ENCODE measurements at regions not wholly inside any gene's neighbourhood (a gene's known extent, or its start where the extent isn't known, plus 50 kb on each side); places are given as distances from the start of the nearest gene placed in this dataset.

DNA sequence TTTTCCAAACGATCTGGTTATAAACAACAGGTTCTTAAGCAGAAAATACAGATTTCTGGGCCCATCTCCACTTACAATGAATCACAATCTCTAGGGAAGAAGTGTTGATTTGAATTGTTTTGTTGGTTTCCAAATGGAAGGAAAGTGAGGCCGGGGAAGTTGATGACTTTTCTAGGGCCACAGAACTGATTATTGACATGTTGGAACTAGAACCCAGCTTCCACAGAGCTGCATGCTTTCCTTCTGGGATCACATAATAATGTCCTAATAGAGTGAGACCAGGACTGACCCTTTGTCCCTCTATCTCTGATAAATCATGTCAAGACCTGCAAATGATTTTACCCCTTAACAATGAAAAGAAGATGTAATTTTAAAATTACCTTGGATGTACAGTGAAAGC is 332.2 kb downstream of the OSR1 start:
- no peak for TF ChIP-seq POLR2A (IDR thresholded peaks at IDR 0.05)
- TF ChIP-seq, protein P1, sequence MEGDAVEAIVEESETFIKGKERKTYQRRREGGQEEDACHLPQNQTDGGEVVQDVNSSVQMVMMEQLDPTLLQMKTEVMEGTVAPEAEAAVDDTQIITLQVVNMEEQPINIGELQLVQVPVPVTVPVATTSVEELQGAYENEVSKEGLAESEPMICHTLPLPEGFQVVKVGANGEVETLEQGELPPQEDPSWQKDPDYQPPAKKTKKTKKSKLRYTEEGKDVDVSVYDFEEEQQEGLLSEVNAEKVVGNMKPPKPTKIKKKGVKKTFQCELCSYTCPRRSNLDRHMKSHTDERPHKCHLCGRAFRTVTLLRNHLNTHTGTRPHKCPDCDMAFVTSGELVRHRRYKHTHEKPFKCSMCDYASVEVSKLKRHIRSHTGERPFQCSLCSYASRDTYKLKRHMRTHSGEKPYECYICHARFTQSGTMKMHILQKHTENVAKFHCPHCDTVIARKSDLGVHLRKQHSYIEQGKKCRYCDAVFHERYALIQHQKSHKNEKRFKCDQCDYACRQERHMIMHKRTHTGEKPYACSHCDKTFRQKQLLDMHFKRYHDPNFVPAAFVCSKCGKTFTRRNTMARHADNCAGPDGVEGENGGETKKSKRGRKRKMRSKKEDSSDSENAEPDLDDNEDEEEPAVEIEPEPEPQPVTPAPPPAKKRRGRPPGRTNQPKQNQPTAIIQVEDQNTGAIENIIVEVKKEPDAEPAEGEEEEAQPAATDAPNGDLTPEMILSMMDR (IDR thresholded peaks at IDR 0.05) = no peak

Data from esophagus squamous epithelium (tissue), 4 donors.